ENCODE measurements at regions not wholly inside any gene's neighbourhood (a gene's known extent, or its start where the extent isn't known, plus 50 kb on each side); places are given as distances from the start of the nearest gene placed in this dataset.

- no peak for DNase-seq (ENCODE audit: low read depth in 3 of 3)
These were observed 104.7 kb upstream of the CLDN10 start for GRCh38 chr13:95447814-95448213.

GRCh38 chr13:95451656-95452055, 100.9 kb upstream of the CLDN10 start:
- no peak for DNase-seq (ENCODE audit: low read depth in 3 of 3)

GRCh38 chr13:95452375-95452774, 100.1 kb upstream of the CLDN10 start:
- no peak for DNase-seq (ENCODE audit: low read depth in 3 of 3)

GRCh38 chr13:95455782-95456181, 96.7 kb upstream of the CLDN10 start:
- DNase-seq (ENCODE audit: low read depth in 3 of 3), result no peak

GRCh38 chr13:95456815-95457214, 95.7 kb upstream of the CLDN10 start:
- no peak for DNase-seq (ENCODE audit: low read depth in 3 of 3)

DNA sequence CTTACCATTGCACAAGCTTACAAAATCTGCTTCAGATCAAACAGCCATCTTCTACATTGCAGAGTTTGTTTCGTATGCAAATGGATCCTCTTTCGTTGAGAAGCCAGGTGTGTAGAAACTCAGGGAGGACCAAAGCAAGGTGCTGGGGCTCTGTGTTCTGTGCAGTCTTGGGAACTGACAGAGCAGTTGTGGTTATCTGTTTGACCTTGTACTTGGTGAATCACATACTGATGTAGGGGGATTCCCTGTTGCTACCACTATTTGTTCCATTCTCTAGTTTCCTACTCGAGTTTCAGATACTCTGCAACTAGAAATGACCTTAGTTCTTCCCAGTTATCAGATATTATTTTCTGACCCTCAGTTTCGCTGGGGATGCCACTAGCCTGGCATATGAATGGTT, 95.2 kb upstream of the CLDN10 start:
- no peak for DNase-seq (ENCODE audit: low read depth in 3 of 3)

- DNase-seq (ENCODE audit: low read depth in 3 of 3), result no peak
These were observed 89.7 kb upstream of the CLDN10 start for GRCh38 chr13:95462801-95463200.

DNA sequence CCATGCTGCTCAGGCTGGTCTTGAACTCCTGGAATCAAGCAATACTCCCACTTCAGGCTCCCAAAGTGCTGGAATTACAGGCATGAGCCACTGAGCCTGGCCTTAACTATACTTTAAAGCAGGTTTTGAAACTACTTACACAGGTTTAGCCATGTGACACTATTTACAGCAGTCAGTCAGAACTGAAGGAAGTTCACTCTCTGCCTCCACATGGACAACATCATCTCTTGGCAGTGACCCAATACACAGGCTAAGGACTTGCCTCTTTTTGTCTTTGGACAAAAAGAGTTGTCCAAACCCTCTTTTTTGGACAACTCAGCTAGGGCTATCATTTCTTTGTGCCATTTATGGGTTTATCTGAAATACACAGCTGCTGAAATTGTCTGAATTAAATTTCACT, 89.0 kb upstream of the CLDN10 start:
- DNase-seq (ENCODE audit: low read depth in 3 of 3), result no peak

DNA sequence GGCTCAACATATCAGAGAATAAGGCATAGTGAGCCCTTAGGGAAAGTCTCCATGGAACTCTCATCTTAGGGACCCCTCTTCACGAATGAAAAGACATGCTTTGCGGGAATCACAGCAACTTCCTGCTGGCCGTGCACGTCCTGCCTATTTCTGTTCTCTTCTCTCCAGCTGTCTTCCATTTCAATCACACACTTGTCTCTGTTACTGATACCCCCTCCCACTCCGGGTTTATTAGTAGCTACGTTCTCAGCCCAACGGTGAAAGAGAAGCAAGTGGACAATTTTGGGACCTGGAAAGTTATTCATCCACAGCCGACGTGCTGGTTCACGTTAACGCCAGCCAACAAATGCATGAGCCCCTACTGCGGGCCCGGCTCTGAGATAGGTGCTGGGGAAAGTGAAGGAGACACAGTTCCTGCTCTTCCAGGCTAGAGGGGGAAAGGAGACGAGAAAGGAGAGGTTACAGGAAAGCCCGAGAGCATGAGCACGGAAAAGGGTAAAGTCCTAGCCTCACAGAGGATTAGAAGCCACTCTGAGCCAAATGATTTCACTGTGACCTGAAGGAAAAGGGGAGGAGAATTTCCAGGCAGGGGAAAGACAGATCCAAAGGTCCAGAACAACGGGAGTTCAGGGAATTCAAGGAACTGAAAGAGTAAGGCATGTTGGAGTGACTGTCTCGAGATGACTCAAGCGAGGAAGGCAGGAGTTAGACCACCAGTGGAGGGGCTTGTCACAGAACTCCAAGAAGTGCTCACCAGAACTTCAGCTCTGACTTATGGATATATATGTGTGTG, 81.8 kb upstream of the CLDN10 start:
- DNase-seq (ENCODE audit: low read depth in 3 of 3), result no peak

DNA sequence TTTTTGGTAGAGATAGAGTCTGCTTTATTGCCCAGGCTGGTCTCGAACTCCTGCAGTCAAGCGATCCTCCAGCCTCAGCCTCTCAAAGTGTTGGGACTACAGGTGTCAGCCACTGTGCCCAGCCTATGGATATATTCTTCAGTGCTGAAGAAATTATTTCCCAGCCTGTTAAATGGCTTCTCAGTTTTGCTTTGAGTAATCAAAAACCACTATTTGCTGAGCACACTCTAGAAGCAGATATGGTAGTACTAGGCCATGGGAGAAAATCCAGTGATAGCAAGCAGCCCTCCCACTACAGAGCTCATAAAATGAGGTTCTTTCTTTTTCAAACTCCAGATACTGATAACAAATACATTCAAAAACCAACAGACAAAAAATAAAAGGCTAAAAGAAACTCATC, 80.6 kb upstream of the CLDN10 start:
- no peak for DNase-seq (ENCODE audit: low read depth in 3 of 3)

DNA sequence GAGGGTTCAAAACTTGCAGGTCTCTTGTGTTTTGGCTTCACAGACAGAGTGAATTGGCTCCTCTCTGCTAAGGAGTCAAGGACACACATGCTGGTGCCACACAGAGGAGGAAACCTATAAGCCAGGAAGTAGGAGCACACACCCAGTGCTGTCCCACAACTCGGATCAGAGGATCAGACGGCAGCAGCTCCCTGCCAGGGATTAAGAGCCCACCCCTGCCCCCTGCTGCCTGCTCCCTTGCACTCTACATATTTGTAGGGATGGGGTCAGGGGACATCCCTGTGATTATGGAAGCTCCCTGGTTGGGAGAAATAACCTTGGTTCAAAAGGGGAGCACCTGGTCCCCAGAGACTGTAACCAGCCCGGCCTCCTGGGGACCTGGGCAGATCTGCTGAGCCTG, 77.5 kb upstream of the CLDN10 start:
- DNase-seq (ENCODE audit: low read depth in 3 of 3), result no peak

DNA sequence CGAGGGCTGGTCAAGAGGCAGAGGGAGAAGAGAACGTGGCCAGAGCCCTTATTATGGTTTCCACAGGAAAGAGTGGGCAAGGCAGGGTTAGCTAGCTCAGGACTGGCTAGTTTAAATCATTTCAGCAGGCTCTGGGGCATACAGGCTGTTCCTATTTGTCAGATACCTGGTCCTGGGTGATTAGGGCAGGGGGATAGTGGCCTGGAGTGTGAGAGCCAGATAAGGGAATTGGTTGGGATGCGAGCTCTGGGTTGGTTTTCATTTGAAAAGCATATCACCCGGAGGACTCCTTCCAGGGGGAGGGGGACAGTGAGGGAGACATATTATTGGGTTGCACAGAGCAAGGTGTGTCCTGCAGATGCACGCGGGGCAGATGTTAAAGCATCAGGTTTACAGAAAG, 75.3 kb upstream of the CLDN10 start:
- DNase-seq (ENCODE audit: low read depth in 3 of 3), result no peak

GRCh38 chr13:95479731-95480130, 72.8 kb upstream of the CLDN10 start:
- DNase-seq (ENCODE audit: low read depth in 3 of 3), result no peak

GRCh38 chr13:95480131-95480545, 72.4 kb upstream of the CLDN10 start:
- DNase-seq (ENCODE audit: low read depth in 3 of 3), result no peak

DNA sequence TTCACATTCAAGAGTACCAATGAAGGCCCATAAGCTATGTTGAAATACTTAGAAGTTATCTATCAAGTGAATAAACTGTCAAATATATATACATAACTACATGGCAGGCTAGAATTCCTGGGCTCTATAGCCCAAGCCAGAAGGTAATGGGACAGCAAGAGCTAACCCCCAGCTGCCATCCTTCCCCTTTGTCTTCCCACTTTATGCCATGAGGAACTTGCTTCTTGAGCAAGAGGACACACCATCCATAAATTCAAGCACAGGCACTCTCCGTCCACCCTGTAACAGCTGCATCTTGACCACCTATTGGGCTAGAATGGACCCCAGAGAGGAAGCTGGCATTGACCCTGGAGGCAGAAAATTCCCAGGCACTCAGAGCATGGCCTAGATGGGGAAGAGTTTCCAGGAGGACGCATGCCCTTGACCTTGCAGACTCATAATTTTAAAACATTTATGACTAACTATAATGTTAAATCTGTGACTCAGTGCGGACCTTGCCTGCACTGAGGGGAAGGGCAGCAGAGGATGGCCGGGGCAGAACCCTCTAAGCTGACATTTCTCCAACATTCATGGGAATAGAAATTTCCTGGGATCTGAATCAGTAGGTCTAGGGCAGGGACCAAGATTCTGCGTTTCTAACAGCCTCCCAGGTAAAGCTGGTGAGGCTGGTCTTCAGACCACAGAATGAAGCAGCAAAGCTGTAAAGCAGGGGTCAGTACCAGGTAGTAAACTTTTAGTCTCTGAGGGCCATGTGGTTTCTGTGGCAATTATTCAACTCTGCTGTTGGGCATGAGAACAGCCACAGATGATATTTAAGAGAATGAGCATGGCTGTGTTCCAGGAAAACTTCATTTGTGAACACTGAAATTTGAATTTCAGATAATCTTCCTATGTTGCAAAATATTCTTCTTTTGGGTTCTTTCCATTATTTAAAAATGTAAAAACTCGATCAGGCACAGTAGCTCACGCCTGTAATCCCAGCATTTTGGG, 71.4 kb upstream of the CLDN10 start:
- no peak for DNase-seq (ENCODE audit: low read depth in 3 of 3)

DNA sequence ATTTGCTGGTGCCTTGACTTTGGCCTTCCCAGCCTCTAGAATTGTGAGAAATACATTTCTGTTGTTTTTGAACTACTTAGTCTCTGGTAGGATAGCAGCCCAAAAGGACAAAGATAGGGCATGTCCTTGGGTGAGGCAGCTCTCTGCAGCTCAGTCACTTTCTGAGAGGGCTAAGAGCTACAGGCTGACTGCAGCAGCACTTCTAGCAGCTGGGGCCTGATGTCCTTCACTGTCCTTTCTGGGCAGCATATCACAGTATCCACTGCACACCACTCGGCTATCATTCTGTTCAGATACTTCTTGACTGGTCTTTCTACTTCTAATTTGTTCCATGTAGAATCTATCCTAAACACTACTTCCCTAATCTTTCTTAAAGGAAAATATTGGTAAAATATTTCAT, 68.5 kb upstream of the CLDN10 start:
- no peak for DNase-seq (ENCODE audit: low read depth in 3 of 3)

DNA sequence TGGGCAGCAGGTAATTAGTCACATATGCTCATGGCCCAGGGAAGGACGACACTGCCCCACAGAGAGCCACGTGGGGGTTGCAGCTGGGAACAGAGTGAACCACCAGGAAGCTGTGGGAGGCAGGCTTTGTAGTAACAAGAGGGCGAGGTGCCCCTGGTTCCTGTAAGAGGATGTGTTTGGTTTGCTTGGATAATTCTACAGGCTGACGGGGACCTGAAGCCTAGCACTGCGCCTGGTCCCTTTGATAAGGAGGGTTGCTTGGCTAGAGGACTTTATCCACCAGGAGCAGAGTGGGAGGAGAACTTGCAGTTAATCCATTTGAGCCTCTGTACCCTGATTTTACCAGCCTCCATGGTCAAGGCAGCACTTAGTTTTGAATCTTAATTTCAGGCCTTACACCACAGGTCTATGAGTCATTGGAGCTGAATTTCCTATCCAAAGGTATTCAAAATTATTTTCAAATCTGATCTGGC, 67.4 kb upstream of the CLDN10 start:
- DNase-seq (ENCODE audit: low read depth in 3 of 3), result no peak

DNA sequence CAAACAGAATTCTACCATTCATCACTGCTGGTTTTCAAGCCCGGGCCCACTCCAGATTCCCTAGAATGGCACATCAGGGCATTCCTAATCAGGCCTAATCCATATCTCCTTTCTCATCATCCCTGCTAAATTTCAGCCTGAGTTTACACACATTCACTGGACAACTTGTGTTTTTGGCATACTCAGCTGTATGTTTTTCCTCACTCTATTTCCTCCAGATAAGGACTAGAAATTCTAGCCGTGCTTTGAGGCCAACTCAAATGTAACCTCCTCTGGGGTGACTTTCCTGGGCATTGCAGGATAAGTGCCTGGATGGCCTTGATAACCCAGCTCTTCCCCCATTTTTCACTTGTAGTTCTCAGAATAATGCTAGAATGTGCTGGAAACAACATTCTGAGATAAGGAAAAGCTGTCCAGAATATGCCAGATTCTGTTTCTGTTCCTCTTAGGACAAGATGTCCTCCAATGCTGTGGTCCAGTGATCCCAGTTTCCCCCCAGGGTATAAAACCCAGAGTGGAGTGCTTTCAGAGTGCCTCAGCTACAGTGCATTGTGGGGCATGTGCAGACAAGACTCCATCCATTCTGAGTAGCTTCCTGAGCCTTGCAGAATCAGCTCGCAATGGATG, 66.9 kb upstream of the CLDN10 start:
- DNase-seq (ENCODE audit: low read depth in 3 of 3), result no peak

GRCh38 chr13:95492044-95492801, 60.3 kb upstream of the CLDN10 start:
- DNase-seq (ENCODE audit: low read depth in 3 of 3), result no peak

DNA sequence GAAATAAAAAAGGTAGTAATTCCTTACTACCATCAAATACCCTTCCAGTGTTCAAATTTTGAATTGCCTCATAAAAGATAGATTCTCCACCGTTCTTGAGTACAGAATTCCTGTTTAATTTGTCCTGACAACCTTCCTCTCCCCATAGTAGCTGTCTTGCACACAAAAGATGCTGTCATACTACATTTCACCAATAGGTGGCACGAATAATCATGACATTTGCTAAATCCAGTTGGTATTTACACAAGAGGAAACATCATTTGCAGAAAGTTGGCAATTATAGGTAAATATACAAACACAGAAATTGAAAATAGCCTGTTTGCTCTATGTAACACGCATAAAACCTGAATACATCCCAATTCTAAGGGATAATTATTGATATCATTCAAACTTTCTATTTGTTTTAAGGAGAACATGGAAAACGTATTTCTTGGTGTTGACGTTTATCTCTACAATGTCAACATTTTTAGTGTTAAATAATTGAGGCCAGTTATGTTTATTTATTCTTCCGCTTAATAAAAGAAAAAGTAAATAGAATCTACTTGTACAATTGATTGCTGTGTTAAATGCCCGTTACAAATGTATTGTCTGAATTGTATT, 58.3 kb upstream of the CLDN10 start:
- DNase-seq (ENCODE audit: low read depth in 3 of 3), result no peak

- DNase-seq (ENCODE audit: low read depth in 3 of 3), result no peak
These were observed 56.0 kb upstream of the CLDN10 start for GRCh38 chr13:95496485-95496884.
